ENCODE measurements at regions not wholly inside any gene's neighbourhood (a gene's known extent, or its start where the extent isn't known, plus 50 kb on each side); places are given as distances from the start of the nearest gene placed in this dataset.

GRCh38 chr4:56186808-56187523, 200.3 kb downstream of the AASDH start:
- TF ChIP-seq CTCF (IDR thresholded peaks at IDR 0.05; ENCODE audit: low read depth, low read length) (no peak), MAX (IDR thresholded peaks at IDR 0.05; ENCODE audit: low read depth, low read length) (no peak), POLR2A (IDR thresholded peaks at IDR 0.05; ENCODE audit: extremely low read depth, insufficient read length) (no peak)
